ENCODE measurements at regions not wholly inside any gene's neighbourhood (a gene's known extent, or its start where the extent isn't known, plus 50 kb on each side); places are given as distances from the start of the nearest gene placed in this dataset.
"Not testable (repeated sequence)": the region's sequence is repeated elsewhere in the genome, so short reads cannot be mapped to it uniquely, and the experiment has no call there.

DNA sequence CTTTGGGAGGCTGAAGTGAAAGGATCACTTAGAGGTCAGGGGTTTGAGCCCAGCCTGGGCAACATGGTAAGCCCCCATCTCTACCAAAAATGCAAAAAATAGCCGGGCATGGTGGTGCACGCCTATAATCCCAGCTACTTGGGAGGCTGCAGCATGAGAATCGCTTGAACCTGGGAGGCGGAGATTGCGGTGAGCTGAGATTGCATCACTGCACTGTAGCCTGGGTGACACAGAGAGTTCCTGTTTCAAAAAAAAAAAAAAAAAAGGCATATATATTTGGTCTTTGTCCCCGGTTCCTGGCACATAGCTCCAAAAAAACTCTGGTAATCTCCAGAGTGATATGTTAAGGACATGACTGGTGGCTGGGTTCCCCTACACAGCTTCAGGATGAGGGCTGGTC is 147.3 kb downstream of the SEC23IP start:
- Histone ChIP-seq H3K27ac (no peak overlapping the region), H3K4me3 (no peak overlapping the region), H3K36me3 (no peaks in the 10 kb centered on the region), H3K27me3 (no peaks in the 10 kb centered on the region), H3K9me3 (no peaks in the 10 kb centered on the region), H3K4me1 (no peaks in the 10 kb centered on the region)
- intact Hi-C loops (cut with DNase I; ENCODE audit: low total_unique reads): no loop called here
- TF ChIP-seq, protein P1, sequence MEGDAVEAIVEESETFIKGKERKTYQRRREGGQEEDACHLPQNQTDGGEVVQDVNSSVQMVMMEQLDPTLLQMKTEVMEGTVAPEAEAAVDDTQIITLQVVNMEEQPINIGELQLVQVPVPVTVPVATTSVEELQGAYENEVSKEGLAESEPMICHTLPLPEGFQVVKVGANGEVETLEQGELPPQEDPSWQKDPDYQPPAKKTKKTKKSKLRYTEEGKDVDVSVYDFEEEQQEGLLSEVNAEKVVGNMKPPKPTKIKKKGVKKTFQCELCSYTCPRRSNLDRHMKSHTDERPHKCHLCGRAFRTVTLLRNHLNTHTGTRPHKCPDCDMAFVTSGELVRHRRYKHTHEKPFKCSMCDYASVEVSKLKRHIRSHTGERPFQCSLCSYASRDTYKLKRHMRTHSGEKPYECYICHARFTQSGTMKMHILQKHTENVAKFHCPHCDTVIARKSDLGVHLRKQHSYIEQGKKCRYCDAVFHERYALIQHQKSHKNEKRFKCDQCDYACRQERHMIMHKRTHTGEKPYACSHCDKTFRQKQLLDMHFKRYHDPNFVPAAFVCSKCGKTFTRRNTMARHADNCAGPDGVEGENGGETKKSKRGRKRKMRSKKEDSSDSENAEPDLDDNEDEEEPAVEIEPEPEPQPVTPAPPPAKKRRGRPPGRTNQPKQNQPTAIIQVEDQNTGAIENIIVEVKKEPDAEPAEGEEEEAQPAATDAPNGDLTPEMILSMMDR (IDR thresholded peaks at IDR 0.05): no peak
- DNase-seq: no peak

DNA sequence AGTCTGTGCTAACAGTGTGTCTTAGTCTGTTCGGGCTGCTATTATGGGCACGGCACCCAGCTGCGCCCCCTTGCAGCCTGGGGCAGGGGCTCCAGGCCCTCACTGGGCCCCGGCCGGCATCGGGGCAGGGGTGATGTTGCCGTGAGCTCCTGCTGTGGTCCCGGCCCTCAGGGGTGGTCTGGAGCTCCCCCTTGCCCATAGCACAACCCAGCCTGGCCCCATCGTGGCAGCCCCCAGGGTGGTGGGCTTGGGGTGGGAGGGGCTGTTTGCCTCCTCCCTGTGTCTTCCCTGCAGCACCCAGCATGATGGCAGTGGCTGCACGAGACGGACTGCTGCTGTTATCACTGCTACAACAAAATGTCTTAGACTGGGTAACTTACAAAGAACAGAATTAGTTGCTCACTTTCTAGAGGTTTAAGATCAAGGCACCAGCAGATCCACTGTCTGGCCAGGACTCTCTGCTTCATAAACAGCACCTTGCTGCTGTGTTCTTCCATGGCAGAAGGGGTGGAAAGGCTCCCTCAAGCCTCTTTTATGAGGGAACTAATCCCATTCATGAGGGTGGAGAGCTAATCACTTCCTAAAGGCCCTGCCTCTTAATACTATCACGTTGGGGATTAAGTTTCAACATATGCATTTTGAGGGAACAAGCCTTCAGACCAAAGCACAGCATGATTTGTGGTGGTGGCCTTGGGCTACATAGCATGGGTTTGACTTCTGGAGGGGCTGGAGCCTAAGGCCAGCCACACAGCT is 149.5 kb downstream of the SEC23IP start:
- Histone ChIP-seq H3K27me3 (no peaks in the 10 kb centered on the region), H3K9me3 (no peaks in the 10 kb centered on the region), H3K4me1 (no peaks in the 10 kb centered on the region), H3K4me3 (no peak overlapping the region), H3K36me3 (no peaks in the 10 kb centered on the region), H3K27ac (no peak overlapping the region)
- TF ChIP-seq, protein P1 (IDR thresholded peaks at IDR 0.05): no peak
- intact Hi-C loops (cut with DNase I; ENCODE audit: low total_unique reads): no loop called here
- no peak for DNase-seq

DNA sequence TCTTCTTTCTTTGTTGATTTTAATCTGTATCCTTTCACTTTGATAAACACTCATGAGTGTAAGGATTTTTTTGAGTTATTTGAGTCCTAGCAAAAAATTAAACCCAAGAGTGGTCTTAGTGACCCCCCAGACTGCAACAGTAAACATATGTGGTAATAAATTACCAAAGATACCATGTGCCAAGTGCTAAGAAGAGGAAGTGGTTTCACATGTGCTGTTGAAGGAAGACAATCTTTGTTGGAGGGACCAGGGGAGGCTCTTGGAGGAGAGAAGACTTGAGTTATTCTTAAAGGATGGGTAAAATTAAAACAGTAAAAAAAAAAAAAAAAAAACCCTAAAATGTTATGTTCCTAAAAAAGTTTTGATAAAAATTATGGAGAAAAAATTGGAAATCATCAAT is 150.2 kb downstream of the SEC23IP start:
- H3K4me1 ChIP-seq: no peaks in the 10 kb centered on the region
- H3K4me3 ChIP-seq: no peak overlapping the region
- intact Hi-C loops (cut with DNase I; ENCODE audit: low total_unique reads): no loop called here

DNA sequence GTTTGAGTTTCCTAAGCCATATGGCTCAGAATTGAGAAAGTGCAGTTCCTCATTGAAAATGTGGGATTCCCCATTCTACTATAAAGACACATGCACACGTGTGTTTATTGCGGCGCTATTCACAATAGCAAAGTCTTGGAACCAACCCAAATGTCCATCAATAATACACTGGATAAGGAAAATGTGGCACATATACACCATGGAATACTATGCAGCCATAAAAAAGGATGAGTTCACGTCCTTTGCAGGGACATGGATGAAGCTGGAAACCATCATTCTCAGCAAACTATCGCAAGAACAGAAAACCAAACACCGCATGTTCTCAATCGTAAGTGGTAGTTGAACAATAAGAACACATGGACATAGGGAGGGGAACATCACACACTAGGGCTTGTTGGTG is 154.8 kb downstream of the SEC23IP start:
- H3K27me3 ChIP-seq; H3K4me3 ChIP-seq; intact Hi-C loops (cut with DNase I; ENCODE audit: low total_unique reads); H3K4me1 ChIP-seq; H3K9me3 ChIP-seq; H3K27ac ChIP-seq; DNase-seq; H3K36me3 ChIP-seq: not testable (repeated sequence)

More for the DNA sequence above, 150.2 kb downstream of the SEC23IP start:
- H3K9me3 ChIP-seq: no peaks in the 10 kb centered on the region
- no peak for DNase-seq
- TF ChIP-seq, protein P1 (IDR thresholded peaks at IDR 0.05): no peak
- no peak overlapping the region for H3K27ac ChIP-seq
- no peaks in the 10 kb centered on the region for H3K27me3 ChIP-seq
- H3K36me3 ChIP-seq: no peaks in the 10 kb centered on the region

DNA sequence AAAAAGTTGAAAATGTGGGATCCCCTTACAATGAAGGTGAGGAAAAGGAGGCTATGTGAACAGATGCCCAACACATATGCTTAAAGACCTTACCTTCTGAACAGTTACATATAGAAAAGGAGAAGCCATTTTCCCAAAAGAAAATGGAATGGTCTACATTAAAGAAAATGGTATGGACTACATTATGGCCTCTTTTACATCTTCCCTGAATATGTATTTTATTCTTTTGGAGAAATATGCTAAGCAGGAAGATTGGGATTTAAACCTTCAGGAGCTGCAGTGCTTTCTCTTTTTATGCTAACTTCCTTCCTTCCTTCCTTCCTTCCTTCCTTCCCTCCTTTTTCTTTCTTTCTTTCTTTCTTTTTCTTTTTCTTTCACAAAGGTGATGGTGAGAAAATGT is 155.4 kb downstream of the SEC23IP start:
- DNase-seq: no peak
- no peaks in the 10 kb centered on the region for H3K27me3 ChIP-seq
- no peaks in the 10 kb centered on the region for H3K4me1 ChIP-seq
- TF ChIP-seq, protein P1 (IDR thresholded peaks at IDR 0.05): no peak
- no peak overlapping the region for H3K4me3 ChIP-seq
- H3K27ac ChIP-seq: no peak overlapping the region
- no peaks in the 10 kb centered on the region for H3K9me3 ChIP-seq
- no peaks in the 10 kb centered on the region for H3K36me3 ChIP-seq
- intact Hi-C loops (cut with DNase I; ENCODE audit: low total_unique reads): no loop called here

DNA sequence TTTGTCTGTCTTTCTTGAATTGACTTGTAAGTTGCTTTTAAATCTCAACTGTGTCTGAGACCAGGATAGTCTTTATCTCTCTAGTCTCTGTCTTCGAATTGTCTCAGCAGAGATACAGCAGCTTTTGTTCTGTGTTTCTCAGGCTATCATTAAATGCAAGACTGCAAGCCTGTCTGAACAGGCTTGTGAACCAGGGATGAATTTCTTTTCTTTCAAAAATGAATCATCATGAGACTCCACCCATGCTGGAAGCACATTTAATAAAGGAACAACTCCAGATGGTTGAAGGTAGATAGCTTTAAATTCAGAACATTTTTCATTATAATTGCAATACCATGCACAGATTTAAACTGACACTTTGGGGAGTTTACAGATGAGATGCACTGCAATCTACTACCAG is 155.9 kb downstream of the SEC23IP start:
- H3K4me1 ChIP-seq: no peaks in the 10 kb centered on the region
- no peaks in the 10 kb centered on the region for H3K9me3 ChIP-seq
- intact Hi-C loops (cut with DNase I; ENCODE audit: low total_unique reads): no loop called here
- TF ChIP-seq, protein P1 (IDR thresholded peaks at IDR 0.05): no peak
- DNase-seq: no peak
- H3K27me3 ChIP-seq: no peaks in the 10 kb centered on the region
- no peak overlapping the region for H3K4me3 ChIP-seq
- H3K27ac ChIP-seq: no peak overlapping the region
- H3K36me3 ChIP-seq: no peaks in the 10 kb centered on the region

Measured in tibial artery (tissue), 4 donors.